Astrocyte (in vitro differentiated cells and primary cell): ENCODE measurements at regions not wholly inside any gene's neighbourhood (a gene's known extent, or its start where the extent isn't known, plus 50 kb on each side); places are given as distances from the start of the nearest gene placed in this dataset.
"Not testable (repeated sequence)": the region's sequence is repeated elsewhere in the genome, so short reads cannot be mapped to it uniquely, and the experiment has no call there.

Experiments used
- DNase-seq: peaks from one replicate; pipeline ENCODE4 v3.0.0-alpha.2; 2010; ENCODE audit warnings: low read depth
- FAIRE-seq: peaks from 2 replicates; lab custom pipeline; 2011; peaks lifted over from hg19 to GRCh38; lab: Jason Lieb, UNC
- H2AFZ ChIP-seq: 2 replicates; pipeline ENCODE4 v1.6.0; 2012; ENCODE audit warnings: low read depth, low read length, inconsistent platforms
- H3K27ac ChIP-seq: 2 replicates; pipeline ENCODE4 v1.5.1; 2011; ENCODE audit warnings: low read depth, low read length, inconsistent platforms
- H3K27me3 ChIP-seq: 2 replicates; pipeline ENCODE4 v1.6.0; 2011; ENCODE audit warnings: low read length, inconsistent platforms; ENCODE audit not compliant: insufficient read depth
- H3K36me3 ChIP-seq: 2 replicates; pipeline ENCODE4 v1.5.1; 2011; ENCODE audit warnings: low read length, inconsistent platforms; ENCODE audit not compliant: insufficient read depth
- H3K4me1 ChIP-seq: 2 replicates; pipeline ENCODE4 v1.5.1; 2011; ENCODE audit warnings: low read length, inconsistent platforms; ENCODE audit not compliant: insufficient read depth
- H3K4me2 ChIP-seq: 2 replicates; pipeline ENCODE4 v1.6.0; 2012; ENCODE audit warnings: low read length, inconsistent platforms
- H3K4me3 ChIP-seq: 2 replicates; pipeline ENCODE4 v1.5.1; 2011; ENCODE audit warnings: low read depth, mild to moderate bottlenecking, low read length, inconsistent platforms; ENCODE audit not compliant: insufficient read depth
- H3K79me2 ChIP-seq: 2 replicates; pipeline ENCODE4 v1.6.0; 2012; ENCODE audit warnings: mild to moderate bottlenecking, low read length, inconsistent platforms; ENCODE audit not compliant: insufficient read depth
- H3K9ac ChIP-seq: 2 replicates; pipeline ENCODE4 v1.6.0; 2012; ENCODE audit warnings: mild to moderate bottlenecking, low read length, inconsistent platforms
- H3K9me3 ChIP-seq: 2 replicates; pipeline ENCODE4 v1.5.1; 2012; ENCODE audit warnings: low read depth, mild to moderate bottlenecking, low read length, inconsistent platforms; ENCODE audit not compliant: insufficient read depth
- H4K20me1 ChIP-seq: 2 replicates; pipeline ENCODE4 v1.6.0; 2012; ENCODE audit warnings: low read length, inconsistent platforms; ENCODE audit not compliant: insufficient read depth
- H3K27ac Mint-ChIP-seq: one replicate; pipeline ENCODE4 v1.8.0; 2021; ENCODE audit warnings: mild to moderate bottlenecking, mixed read lengths; ENCODE audit not compliant: unreplicated experiment
- H3K27me3 Mint-ChIP-seq: one replicate; pipeline ENCODE4 v1.8.0; 2021; ENCODE audit warnings: low read depth, mixed read lengths; ENCODE audit not compliant: unreplicated experiment
- H3K36me3 Mint-ChIP-seq: one replicate; pipeline ENCODE4 v1.8.0; 2021; ENCODE audit warnings: low read depth, mixed read lengths; ENCODE audit not compliant: unreplicated experiment
- H3K4me1 Mint-ChIP-seq: one replicate; pipeline ENCODE4 v1.8.0; 2021; ENCODE audit warnings: low read depth, mixed read lengths; ENCODE audit not compliant: unreplicated experiment
- H3K4me3 Mint-ChIP-seq: one replicate; pipeline ENCODE4 v1.8.0; 2021; ENCODE audit warnings: mild to moderate bottlenecking, moderate library complexity, mixed read lengths; ENCODE audit not compliant: unreplicated experiment
- H3K9me3 Mint-ChIP-seq: one replicate; pipeline ENCODE4 v1.8.0; 2021; ENCODE audit warnings: mild to moderate bottlenecking, mixed read lengths; ENCODE audit not compliant: unreplicated experiment
- CTCF ChIP-seq: IDR thresholded peaks from 2 replicates; pipeline ENCODE4 v1.5.1; 2011; ENCODE audit warnings: low read depth, mild to moderate bottlenecking, inconsistent platforms, low read length, moderate library complexity; ENCODE audit not compliant: insufficient read depth
- EZH2 ChIP-seq: IDR thresholded peaks from 2 replicates; pipeline ENCODE4 v1.6.1; 2012; ENCODE audit warnings: mild to moderate bottlenecking, low read length, inconsistent platforms; ENCODE audit not compliant: insufficient read depth

GRCh38 chr7:79975986-79976710 is 158.5 kb upstream of the GNAI1 start:
- not testable (repeated sequence) for H3K27ac Mint-ChIP-seq, H3K27me3 ChIP-seq, DNase-seq, H3K4me1 ChIP-seq, H3K9me3 ChIP-seq, H3K9ac ChIP-seq, H4K20me1 ChIP-seq, H3K79me2 ChIP-seq, H3K27me3 Mint-ChIP-seq, H3K27ac ChIP-seq, H3K36me3 Mint-ChIP-seq, H3K9me3 Mint-ChIP-seq, H2AFZ ChIP-seq, H3K4me3 ChIP-seq, H3K4me1 Mint-ChIP-seq, H3K4me3 Mint-ChIP-seq, H3K4me2 ChIP-seq, H3K36me3 ChIP-seq, FAIRE-seq

DNA sequence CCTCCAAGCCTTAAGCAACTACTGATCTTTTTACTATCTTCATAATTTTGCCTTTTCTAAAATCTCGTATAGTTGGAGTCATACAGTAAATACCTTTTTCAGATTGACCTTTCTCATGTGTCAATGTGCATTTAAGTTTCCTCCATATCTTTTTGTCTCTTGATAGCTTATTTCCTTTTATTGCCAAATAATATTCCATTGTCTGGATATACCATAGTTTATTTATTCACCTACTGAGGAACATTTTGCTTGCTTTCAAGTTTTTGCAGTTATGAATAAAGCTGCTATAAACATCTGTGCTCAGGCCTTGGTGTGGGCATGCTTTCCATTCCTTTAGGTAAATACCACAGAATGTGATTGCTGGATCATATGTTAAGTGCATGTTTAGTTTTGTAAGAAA is 161.2 kb upstream of the GNAI1 start:
- Histone ChIP-seq H3K79me2 (no peaks in the 10 kb centered on the region), H3K9me3 (no peaks in the 10 kb centered on the region), H3K9ac (no peak overlapping the region), H3K36me3 (no peaks in the 10 kb centered on the region), H3K4me1 (no peaks in the 10 kb centered on the region), H3K4me3 (no peak overlapping the region), H3K4me2 (no peak overlapping the region), H3K27me3 (no peaks in the 10 kb centered on the region), H4K20me1 (no peaks in the 10 kb centered on the region), H2AFZ (no peak overlapping the region), H3K27ac (no peak overlapping the region)
- H3K4me3 Mint-ChIP-seq: no peak overlapping the region
- H3K27ac Mint-ChIP-seq: no peak overlapping the region
- DNase-seq (no peak), FAIRE-seq (no peak)
- no peaks in the 10 kb centered on the region for H3K27me3 Mint-ChIP-seq
- TF ChIP-seq EZH2: no peak
- no peak for TF ChIP-seq CTCF
- H3K4me1 Mint-ChIP-seq: no peaks in the 10 kb centered on the region
- H3K9me3 Mint-ChIP-seq: no peaks in the 10 kb centered on the region
- H3K36me3 Mint-ChIP-seq: no peaks in the 10 kb centered on the region

DNA sequence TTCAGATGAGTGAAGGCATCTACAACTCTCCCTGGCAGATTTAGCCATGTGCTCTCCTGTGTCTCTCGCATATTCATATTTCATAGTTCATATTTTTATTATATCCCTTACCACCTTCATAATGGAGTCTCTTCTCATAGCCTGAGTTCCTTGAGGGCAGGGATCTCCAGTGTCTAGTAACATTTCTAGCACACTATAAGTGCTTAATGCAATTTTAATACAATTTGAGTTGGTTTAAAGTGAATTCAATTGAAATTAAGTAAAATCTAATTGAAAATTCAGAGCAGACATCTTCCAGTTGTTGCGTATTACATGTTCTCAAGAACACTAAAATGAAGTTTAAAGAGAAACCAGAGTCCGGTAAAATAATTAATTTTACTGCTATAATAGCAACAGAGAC is 163.6 kb upstream of the GNAI1 start:
- no peak overlapping the region for H2AFZ ChIP-seq
- no peak overlapping the region for H3K4me2 ChIP-seq
- no peak overlapping the region for H3K27ac Mint-ChIP-seq
- no peaks in the 10 kb centered on the region for H3K9me3 Mint-ChIP-seq
- H3K36me3 Mint-ChIP-seq: no peaks in the 10 kb centered on the region
- H3K36me3 ChIP-seq: no peaks in the 10 kb centered on the region
- H3K4me3 ChIP-seq: no peak overlapping the region
- H3K9me3 ChIP-seq: no peaks in the 10 kb centered on the region
- H4K20me1 ChIP-seq: no peaks in the 10 kb centered on the region
- H3K27ac ChIP-seq: no peak overlapping the region
- no peaks in the 10 kb centered on the region for H3K27me3 Mint-ChIP-seq
- H3K27me3 ChIP-seq: no peaks in the 10 kb centered on the region
- H3K4me1 Mint-ChIP-seq: no peaks in the 10 kb centered on the region
- FAIRE-seq: no peak
- DNase-seq: no peak
- no peak overlapping the region for H3K4me3 Mint-ChIP-seq
- H3K9ac ChIP-seq: no peak overlapping the region
- H3K79me2 ChIP-seq: no peaks in the 10 kb centered on the region
- no peaks in the 10 kb centered on the region for H3K4me1 ChIP-seq
- no peak for TF ChIP-seq CTCF
- no peak for TF ChIP-seq EZH2
